ENCODE measurements at regions not wholly inside any gene's neighbourhood (a gene's known extent, or its start where the extent isn't known, plus 50 kb on each side); places are given as distances from the start of the nearest gene placed in this dataset.
"Not testable (repeated sequence)": the region's sequence is repeated elsewhere in the genome, so short reads cannot be mapped to it uniquely, and the experiment has no call there.

GRCh38 chr4:66284991-66285451 lies 614.7 kb upstream of the EPHA5 start:
- DNase-seq (ENCODE audit: low read depth in 2 of 2), result no peak

GRCh38 chr4:66279084-66279483 lies 608.8 kb upstream of the EPHA5 start:
- no peak for DNase-seq (ENCODE audit: low read depth in 2 of 2)

GRCh38 chr4:66275411-66276038 lies 605.2 kb upstream of the EPHA5 start:
- DNase-seq (ENCODE audit: low read depth in 2 of 2), result no peak

DNA sequence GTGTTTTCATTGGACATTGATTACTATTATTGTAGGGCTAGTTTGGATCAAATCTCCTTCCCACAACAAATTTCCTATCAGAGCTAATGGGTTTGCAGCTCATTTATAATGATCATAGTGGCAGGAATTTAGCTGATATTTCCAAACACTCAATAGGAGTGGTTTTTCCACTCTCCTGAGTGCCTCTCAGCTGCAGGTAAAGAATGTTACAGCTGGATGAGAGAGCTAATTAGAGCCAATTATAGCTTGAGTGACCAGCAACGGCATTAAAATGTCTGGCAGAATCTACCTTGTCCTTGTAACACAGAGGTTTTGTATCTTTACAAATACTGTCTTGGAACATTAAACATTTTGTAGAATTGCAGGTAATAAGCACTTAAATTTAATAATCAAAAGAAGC lies 602.8 kb upstream of the EPHA5 start:
- DNase-seq (ENCODE audit: low read depth in 2 of 2), result no peak

DNA sequence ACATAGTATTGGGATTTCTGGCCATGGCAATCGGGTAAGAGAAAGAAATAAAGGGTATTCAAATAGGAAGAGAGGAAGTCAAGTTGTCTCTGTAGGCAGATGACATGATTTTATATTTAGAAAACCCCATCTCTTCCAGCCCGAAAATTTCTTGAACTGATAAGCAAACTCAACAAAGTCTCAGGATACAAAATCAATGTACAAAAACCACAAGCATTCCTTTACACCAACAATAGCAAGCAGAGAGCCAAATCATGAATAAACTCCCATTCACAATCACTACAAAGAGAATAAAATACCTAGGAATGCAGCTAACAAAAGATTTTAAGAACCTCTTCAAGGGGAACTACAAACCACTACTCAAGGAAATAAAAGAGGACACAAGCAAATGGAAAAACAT lies 600.1 kb upstream of the EPHA5 start:
- not testable (repeated sequence) for DNase-seq (ENCODE audit: low read depth in 2 of 2)

GRCh38 chr4:66266554-66266953 lies 596.3 kb upstream of the EPHA5 start:
- not testable (repeated sequence) for DNase-seq (ENCODE audit: low read depth in 2 of 2)

GRCh38 chr4:66266035-66266434 lies 595.7 kb upstream of the EPHA5 start:
- no peak for DNase-seq (ENCODE audit: low read depth in 2 of 2)

- DNase-seq (ENCODE audit: low read depth in 2 of 2), result no peak
Observed at GRCh38 chr4:66252291-66252690, 582.0 kb upstream of the EPHA5 start.

DNA sequence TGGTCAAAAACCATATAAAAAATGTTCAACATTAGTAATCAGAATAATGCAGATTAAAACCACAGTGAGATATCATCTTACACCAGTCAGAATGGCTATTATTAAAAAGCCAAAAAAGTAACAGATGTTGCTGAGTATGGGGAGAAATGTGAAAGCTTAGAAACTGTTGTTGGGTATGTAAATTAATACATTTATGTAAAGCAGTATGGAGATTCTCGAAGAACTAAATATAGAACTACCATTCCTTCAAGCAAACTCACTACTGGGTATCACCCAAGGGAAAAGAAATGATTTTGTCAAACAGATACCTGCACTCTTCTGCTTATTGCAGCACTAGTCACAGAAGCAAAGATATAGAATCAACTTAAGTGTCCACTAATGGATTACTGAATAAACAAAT lies 576.4 kb upstream of the EPHA5 start:
- no peak for DNase-seq (ENCODE audit: low read depth in 2 of 2)

GRCh38 chr4:66235876-66236275 lies 565.6 kb upstream of the EPHA5 start:
- DNase-seq (ENCODE audit: low read depth in 2 of 2), result no peak

DNA sequence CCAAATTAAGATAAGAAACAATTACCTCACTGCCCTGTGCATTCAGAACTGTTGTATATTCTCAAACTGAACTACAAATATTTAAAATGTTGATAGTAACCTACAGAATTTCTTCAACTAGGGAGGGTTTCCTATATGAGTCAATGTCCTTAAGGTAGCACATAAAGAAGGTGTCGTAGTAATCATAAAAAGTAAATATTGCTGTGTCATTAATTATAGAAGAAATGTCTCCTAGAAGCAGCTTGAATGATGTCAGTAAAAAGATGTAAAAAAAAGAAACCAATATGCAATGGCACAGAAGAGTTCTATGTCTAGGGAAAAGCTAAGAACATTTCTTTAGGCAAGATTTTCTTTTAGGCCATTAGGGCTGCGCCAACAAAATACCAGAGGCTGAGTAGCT lies 559.6 kb upstream of the EPHA5 start:
- no peak for DNase-seq (ENCODE audit: low read depth in 2 of 2)

GRCh38 chr4:66225539-66225938 lies 555.2 kb upstream of the EPHA5 start:
- no peak for DNase-seq (ENCODE audit: low read depth in 2 of 2)

DNA sequence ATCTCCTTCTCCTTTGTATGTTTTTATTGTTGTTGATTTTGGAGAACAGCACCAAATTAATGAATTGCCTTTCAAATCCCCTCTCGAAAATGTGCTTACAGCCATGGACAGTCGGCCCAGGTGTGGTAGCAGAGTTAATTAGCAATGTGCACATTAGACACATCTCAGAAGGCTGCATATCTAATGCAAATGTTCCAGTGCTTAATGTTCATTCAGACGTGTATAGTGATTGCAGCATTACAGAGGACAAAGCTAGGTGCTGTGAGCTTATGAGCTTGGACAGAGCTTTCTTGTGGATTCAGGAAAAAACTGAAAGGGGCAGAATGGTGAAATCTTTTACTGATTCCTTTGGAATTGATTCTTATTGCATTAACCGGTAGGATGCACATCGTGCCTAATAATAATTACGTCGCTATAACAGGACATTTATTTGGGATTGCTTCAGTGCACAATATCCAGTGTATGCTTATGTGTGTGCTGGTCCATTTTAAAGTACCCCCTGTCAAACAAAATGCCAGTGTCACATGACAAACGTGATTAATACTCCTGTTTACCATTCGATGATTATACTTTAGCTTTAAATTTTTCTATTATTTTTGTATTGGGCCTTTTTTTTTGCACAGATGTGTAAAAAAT lies 552.9 kb upstream of the EPHA5 start:
- no peak for DNase-seq (ENCODE audit: low read depth in 2 of 2)

DNA sequence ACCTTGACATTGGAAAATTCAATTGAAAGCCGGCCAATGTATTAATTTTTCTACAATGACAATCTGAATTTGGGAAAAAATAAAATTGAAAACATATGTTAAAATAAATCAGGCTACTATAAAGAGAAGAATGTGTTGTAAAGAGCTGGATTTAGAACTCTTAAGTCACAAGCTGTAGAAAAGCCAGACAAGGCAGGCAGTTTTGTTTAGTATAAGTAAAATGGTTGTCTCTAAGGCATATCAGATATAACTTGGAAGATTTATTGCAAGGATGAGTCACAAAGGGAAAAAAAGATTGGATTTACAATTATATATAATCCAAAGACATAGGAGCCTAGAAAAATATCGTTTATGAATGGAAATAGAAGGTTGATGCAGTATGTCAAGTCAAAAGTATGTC lies 549.1 kb upstream of the EPHA5 start:
- DNase-seq (ENCODE audit: low read depth in 2 of 2), result no peak

GRCh38 chr4:66216252-66216651 lies 546.0 kb upstream of the EPHA5 start:
- DNase-seq (ENCODE audit: low read depth in 2 of 2), result no peak

DNA sequence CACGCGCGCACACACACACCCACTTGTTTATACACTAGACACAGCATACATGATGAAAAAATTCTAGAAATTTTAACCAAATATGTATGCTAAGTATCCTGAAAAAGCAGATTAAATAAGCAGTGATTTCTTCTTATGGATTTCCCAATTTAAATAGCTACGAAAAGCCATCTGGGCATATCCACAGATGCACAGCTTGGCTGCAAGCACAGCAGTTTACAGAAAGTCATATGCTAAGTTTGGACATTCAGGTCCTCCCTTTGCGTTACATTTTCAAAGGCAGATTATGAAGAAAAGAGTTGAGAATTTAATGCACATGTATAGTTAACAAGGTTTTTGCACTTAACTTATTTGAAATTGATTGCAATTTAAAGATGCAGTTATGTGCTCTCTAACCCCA lies 542.2 kb upstream of the EPHA5 start:
- DNase-seq (ENCODE audit: low read depth in 2 of 2), result no peak

DNA sequence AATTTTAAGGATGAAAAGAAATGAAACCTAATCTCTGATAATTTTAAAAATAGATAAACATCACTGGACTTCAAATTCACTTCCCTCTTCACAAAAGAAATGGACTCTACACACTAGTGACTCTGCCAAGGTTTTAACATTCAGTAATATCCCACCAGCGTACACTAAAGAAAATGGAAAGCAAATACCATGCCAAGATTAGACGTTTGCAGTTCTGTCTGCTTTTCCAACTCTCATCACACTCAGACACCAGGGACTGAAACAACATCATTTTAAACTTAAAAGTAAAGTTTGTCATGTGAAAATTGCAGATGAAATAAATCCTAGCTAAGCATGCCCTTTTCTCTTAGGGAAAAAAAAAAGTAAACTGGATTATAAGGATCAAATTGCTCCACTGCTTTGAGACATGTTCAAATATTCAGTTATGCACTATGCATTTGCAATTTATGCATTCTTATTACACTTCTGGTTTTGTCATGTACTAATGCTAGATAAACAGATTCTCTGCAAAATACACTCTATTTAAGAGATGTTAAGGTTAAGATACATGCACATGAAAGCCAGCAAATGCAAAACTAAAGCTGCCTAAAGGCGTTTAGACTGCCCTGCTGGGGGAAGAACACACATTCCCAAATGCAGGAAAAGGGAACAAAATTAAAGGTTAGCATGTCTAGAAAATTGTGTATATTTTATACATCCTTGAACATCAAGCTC lies 534.4 kb upstream of the EPHA5 start:
- DNase-seq (ENCODE audit: low read depth in 2 of 2), result no peak

DNA sequence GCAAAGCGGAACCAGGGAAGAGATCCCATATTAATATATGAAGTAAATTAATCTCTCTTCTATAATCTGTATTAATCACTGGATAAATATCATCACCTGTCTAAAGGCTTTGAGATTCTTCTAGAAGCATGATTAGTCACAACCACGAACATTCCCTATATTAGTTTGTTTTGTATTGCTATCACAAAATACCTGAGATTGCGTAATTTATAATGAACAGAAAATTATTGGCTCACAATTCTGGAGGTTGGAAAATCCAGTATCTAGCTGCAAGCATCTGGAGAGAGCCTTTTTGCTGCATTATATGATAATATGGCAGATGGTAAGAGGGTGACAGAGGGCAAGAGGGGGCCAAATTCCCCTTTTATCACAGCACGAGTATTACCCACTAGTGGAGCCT lies 532.6 kb upstream of the EPHA5 start:
- no peak for DNase-seq (ENCODE audit: low read depth in 2 of 2)

DNA sequence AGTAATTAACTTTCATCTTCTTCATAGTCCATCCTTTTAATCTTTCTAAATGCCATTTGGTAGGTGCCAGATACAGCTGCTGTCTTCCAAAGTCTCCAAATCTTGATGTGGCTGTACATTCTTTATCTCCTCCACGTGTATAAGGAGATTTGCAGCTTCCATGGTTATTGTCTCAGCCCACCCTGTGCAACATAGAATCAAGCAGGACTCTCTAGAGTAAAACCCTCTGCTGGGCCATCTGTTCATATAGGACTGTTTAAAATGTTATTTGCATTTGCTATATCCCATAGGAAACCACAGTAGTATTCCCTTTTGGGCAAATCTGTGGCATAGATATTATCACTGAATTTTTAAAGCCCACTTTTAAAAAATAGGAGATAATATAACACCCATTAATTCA lies 527.2 kb upstream of the EPHA5 start:
- DNase-seq (ENCODE audit: low read depth in 2 of 2), result no peak

GRCh38 chr4:66193487-66193886 lies 523.2 kb upstream of the EPHA5 start:
- no peak for DNase-seq (ENCODE audit: low read depth in 2 of 2)

DNA sequence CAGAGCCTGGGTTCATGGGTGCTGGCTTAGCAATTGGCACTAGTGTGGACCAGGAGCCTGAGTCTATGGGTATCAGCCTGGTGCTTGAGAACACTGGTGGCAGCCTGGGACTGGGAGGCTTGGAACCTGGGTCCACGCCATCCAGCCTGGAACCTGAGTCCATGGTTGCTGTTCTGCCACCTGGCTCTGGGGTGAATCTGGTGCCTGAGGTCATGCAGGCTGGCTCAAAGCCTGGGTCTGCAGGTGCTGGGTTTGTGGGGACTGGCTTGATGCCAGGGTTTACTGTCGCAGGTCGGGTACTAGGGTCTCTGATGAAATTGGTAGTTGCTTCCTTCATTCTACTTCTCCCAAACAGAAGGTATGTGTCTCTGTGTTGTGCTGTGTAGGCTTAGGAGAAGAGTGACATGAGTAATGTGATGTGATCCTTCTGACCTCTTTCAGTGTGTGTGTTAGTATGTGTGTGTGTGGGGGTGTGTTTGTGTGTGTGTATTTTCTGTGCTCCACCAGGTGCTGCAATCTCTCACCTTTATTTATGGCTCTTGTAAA lies 517.0 kb upstream of the EPHA5 start:
- no peak for DNase-seq (ENCODE audit: low read depth in 2 of 2)

DNA sequence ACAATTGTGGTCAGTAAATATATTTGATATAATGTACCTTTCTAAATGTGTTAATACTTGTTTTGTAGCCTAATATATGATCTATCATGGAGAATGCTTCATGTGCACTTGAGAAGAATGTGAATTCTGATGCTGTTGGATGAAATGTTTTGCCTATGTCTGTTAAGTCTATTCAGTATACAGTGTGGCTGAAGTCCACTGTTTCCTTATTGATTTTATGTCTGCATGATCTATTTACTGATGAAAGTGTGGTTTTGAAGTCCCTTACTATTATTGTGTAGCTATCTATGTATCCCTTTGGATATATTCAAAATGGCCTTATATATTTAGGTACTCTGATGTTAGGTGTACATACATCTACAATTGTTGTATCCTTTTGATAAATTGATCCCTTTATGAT lies 515.8 kb upstream of the EPHA5 start:
- DNase-seq (ENCODE audit: low read depth in 2 of 2), result no peak

- DNase-seq (ENCODE audit: low read depth in 2 of 2), result no peak
Observed at GRCh38 chr4:66182636-66183035, 512.3 kb upstream of the EPHA5 start.

All from stimulated activated CD8-positive, alpha-beta memory T cell treated with anti-CD3 and anti-CD28 coated beads, Interleukin-2, amount 100 ng/mL, for 48 hours (primary cell).